Uterus (tissue), 3 donors: ENCODE measurements at regions not wholly inside any gene's neighbourhood (a gene's known extent, or its start where the extent isn't known, plus 50 kb on each side); places are given as distances from the start of the nearest gene placed in this dataset.

ENCODE experiments used
- DNase-seq, 2 donors: peaks; one replicate each; pipeline ENCODE4 v3.0.0-alpha.2; 2019 to 2020
- H3K27ac ChIP-seq, 2 donors: fragments of 200-600 bp; sonication (generic); 1 replicate in 1 of 2; 2 replicates in 1 of 2; pipeline ENCODE4 v1.5.1; 2016 to 2018
- H3K27me3 ChIP-seq, 2 donors: fragments of 200-600 bp; sonication (generic); one replicate each; pipeline ENCODE4 v1.5.1; 2018 to 2019; ENCODE audit warnings: control low read depth in 1 of 2
- H3K36me3 ChIP-seq, 2 donors: fragments of 200-600 bp; sonication (generic); one replicate each; pipeline ENCODE4 v1.5.1; 2019; ENCODE audit warnings: control low read depth in 1 of 2
- H3K4me1 ChIP-seq, 2 donors: fragments of 200-600 bp; sonication (generic); one replicate each; pipeline ENCODE4 v1.5.1; 2018 to 2019; ENCODE audit warnings: control low read depth in 1 of 2
- H3K4me3 ChIP-seq, 2 donors: fragments of 200-600 bp; sonication (generic); 1 replicate in 1 of 2; 2 replicates in 1 of 2; pipeline ENCODE4 v1.5.1; 2018 to 2019; ENCODE audit warnings: mild to moderate bottlenecking in 1 of 2
- H3K9me3 ChIP-seq, 2 donors: fragments of 200-600 bp; sonication (generic); one replicate each; pipeline ENCODE4 v1.5.1; 2019; ENCODE audit warnings: control low read depth in 1 of 2
- POLR2A ChIP-seq, 2 donors: fragments of 450-650 bp; IDR thresholded peaks; one replicate each; pipeline ENCODE4 v1.6.1; 2016; ENCODE audit warnings: antibody characterized with exemption in 2 of 2, mild to moderate bottlenecking in 1 of 2, moderate library complexity in 1 of 2
- intact Hi-C: fragments of 100-400 bp; cut with DNase I; formaldehyde crosslinking; loops from one replicate; pipeline ENCODE4 v1.15.1; 2023; ENCODE audit warnings: low total_unique reads
- TF ChIP-seq, protein P1 (sequence below), 4 experiments: fragments of 200-600 bp in 2 of 4; fragments of 450-650 bp in 2 of 4; sonication (generic) in 2 of 4; IDR thresholded peaks; one replicate each; pipeline ENCODE4 v1.5.1; 2016 to 2019; ENCODE audit warnings: antibody characterized with exemption in 4 of 4, mild to moderate bottlenecking in 2 of 4, moderate library complexity in 1 of 4
- donor health status: DM: yes; HTN: yes; CAD: no.

DNA sequence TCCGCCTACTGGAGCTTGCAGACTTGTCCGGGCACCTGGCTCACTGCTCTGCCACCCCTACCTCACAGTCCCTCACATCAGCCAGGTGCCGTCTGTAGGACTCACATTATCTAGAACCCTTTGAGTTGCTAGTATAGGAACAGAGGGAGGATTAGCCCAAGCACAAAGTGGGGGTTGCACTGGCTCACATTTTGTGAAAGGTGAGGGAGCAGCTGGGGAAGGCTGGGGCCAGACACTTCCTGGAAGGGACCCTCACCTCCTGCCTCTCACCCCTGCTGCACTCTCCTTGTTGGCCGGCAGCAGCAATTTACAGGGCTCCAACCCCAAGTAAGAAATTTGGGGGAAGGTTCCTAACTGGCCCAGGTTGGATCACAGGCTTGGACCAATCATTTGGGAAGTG is 1031.6 kb downstream of the BCL11B start:
- Histone ChIP-seq H3K36me3 (no peaks in the 10 kb centered on the region), H3K9me3 (no peaks in the 10 kb centered on the region), H3K4me3 (no peak overlapping the region), H3K4me1 (no peaks in the 10 kb centered on the region), H3K27me3 (no peaks in the 10 kb centered on the region), H3K27ac (no peak overlapping the region)
- intact Hi-C loops = no loop called here
- DNase-seq = no peak
- TF ChIP-seq, protein P1, sequence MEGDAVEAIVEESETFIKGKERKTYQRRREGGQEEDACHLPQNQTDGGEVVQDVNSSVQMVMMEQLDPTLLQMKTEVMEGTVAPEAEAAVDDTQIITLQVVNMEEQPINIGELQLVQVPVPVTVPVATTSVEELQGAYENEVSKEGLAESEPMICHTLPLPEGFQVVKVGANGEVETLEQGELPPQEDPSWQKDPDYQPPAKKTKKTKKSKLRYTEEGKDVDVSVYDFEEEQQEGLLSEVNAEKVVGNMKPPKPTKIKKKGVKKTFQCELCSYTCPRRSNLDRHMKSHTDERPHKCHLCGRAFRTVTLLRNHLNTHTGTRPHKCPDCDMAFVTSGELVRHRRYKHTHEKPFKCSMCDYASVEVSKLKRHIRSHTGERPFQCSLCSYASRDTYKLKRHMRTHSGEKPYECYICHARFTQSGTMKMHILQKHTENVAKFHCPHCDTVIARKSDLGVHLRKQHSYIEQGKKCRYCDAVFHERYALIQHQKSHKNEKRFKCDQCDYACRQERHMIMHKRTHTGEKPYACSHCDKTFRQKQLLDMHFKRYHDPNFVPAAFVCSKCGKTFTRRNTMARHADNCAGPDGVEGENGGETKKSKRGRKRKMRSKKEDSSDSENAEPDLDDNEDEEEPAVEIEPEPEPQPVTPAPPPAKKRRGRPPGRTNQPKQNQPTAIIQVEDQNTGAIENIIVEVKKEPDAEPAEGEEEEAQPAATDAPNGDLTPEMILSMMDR (IDR thresholded peaks at IDR 0.05) = no peak
- TF ChIP-seq POLR2A (IDR thresholded peaks at IDR 0.05) = no peak

DNA sequence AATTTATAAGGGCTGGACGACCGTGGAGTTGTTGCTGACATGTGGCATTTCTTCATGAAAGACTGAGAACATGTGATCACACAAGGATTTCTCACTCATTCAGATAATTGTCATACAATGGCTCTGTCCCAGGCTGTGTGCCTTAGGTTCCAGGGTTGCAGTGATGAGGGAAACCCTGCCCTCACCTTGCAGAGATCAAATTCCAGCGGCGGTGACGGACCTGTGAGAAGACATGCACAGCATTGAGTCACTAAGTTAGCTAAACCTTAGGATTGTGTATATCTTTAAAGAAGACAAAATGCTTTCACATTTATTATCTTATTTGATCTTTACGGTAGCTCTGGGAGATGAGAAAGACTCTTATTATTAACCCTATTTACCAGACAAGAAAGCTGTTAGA is 1029.1 kb downstream of the BCL11B start:
- DNase-seq = no peak
- Histone ChIP-seq H3K36me3 (no peaks in the 10 kb centered on the region), H3K27me3 (no peaks in the 10 kb centered on the region), H3K27ac (no peak overlapping the region), H3K4me3 (no peak overlapping the region), H3K4me1 (no peaks in the 10 kb centered on the region), H3K9me3 (no peaks in the 10 kb centered on the region)
- intact Hi-C loops = no loop called here
- TF ChIP-seq POLR2A (IDR thresholded peaks at IDR 0.05) = no peak
- TF ChIP-seq, protein P1 (IDR thresholded peaks at IDR 0.05) = no peak

DNA sequence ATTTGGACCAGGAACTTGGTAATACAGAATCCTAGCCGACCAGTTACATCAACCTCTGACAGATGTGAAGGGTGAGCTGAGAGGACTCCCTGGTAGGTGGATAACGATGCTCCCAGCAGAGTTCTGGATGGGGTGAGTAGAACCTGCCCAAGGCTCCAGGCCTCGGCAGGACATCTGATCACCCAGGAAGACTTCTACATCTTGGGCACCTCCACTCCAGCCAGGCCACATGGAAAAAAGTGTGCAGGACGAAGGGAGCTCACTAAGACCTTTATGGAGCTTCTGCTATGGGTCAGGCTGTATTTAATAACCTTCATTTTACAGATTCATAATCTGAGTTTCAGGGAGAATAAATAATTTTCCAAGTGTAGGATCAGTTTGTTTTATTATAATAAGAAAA is 1028.7 kb downstream of the BCL11B start:
- intact Hi-C loops = no loop called here
- Histone ChIP-seq H3K4me3 (no peak overlapping the region), H3K27me3 (no peaks in the 10 kb centered on the region), H3K27ac (no peak overlapping the region), H3K4me1 (no peaks in the 10 kb centered on the region), H3K36me3 (no peaks in the 10 kb centered on the region), H3K9me3 (no peaks in the 10 kb centered on the region)
- TF ChIP-seq, protein P1 (IDR thresholded peaks at IDR 0.05) = no peak
- no peak for TF ChIP-seq POLR2A (IDR thresholded peaks at IDR 0.05)
- DNase-seq = no peak

DNA sequence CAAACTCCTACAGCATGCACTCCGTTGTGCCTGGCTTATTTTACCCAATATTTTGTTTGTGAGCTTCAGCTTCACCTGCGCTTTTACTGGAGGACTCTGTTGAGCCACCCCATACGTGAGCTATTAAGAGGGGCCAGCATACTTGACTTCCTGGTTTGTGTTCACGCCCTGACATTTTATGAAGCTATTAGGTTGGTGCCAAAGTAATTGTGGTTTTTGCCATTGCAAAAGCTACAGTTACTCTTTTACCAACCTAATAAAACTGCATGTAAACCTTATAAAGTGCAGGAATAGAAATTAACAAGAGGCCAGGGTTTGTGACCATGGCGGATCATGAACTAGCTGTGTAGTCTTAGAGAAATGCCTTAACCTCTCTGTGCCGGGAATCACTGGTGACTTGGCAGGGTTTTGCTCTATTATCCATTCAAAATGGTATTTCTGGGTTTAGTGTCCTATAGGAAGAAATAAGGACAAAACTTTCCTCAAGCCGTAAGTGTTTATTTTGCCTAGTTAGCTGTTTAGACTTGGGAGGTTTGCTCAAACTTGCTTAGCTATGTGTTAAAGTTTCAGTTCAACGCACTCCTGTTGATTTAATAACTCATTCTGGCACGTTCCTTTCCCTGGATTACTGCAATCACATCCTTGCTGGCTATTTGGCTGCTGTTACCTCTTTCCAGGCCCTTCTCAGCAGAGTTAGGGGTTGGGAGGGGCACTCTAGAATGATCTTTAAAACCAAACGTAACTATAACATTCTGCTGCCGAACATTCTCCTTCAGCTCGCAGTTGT is 1027.6 kb downstream of the BCL11B start:
- H3K4me1 ChIP-seq = no peaks in the 10 kb centered on the region
- DNase-seq = no peak
- no peak overlapping the region for H3K4me3 ChIP-seq
- no peak for TF ChIP-seq POLR2A (IDR thresholded peaks at IDR 0.05)
- TF ChIP-seq, protein P1 (IDR thresholded peaks at IDR 0.05) = no peak
- no peaks in the 10 kb centered on the region for H3K36me3 ChIP-seq
- intact Hi-C loops = no loop called here
- no peaks in the 10 kb centered on the region for H3K27me3 ChIP-seq
- no peak overlapping the region for H3K27ac ChIP-seq
- H3K9me3 ChIP-seq = no peaks in the 10 kb centered on the region

DNA sequence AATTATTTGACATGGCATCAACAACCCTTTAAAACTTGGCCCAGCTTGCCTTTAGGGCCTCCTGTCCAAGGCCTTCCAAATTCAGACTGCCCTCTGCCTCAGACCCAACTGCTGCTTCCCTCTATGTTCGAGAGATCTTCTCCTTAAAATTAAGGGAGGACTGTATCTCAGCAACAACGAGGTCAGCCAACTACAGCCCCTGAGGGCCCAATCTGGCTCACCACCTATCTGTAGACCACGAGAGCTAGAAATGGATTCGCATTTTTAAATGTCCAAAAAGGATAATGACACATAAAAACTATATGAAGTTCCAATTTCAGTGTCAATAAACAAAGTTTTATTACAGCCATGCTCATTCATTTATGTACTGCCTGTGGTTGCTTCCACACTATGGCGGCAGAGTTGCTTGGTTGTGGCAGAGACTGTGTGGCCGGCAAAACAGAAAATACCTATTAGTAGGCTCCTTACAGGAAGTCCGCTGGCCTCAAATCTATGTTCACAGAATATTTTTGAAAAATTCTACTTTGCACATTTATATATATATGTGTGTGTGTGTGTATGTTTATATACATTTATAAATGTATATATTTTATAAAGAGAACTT is 1026.9 kb downstream of the BCL11B start:
- Histone ChIP-seq H3K4me3 (no peak overlapping the region), H3K27ac (no peak overlapping the region), H3K27me3 (no peaks in the 10 kb centered on the region), H3K36me3 (no peaks in the 10 kb centered on the region), H3K4me1 (no peaks in the 10 kb centered on the region), H3K9me3 (no peaks in the 10 kb centered on the region)
- no peak for TF ChIP-seq POLR2A (IDR thresholded peaks at IDR 0.05)
- TF ChIP-seq, protein P1 (IDR thresholded peaks at IDR 0.05) = no peak
- intact Hi-C loops = no loop called here
- no peak for DNase-seq
